Transverse colon (tissue), 4 donors: ENCODE measurements at regions not wholly inside any gene's neighbourhood (a gene's known extent, or its start where the extent isn't known, plus 50 kb on each side); places are given as distances from the start of the nearest gene placed in this dataset.

Experiments used
- CTCF ChIP-seq, 5 experiments: fragments of 200-600 bp in 3 of 5; fragments of 450-650 bp in 2 of 5; sonication (generic) in 3 of 5; IDR thresholded peaks; 1 replicate in 2 of 5; 2 replicates in 3 of 5; pipeline ENCODE4 v1.5.1; 2016 to 2017; ENCODE audit warnings: antibody characterized with exemption in 5 of 5, inconsistent platforms in 3 of 5, mild to moderate bottlenecking in 2 of 5, moderate library complexity in 1 of 5
- EP300 ChIP-seq: sonication (generic); formaldehyde crosslinking; IDR thresholded peaks from one replicate; pipeline ENCODE4 v1.6.1; 2017; ENCODE audit warnings: antibody characterized with exemption, low read depth
- POLR2A ChIP-seq: fragments of 450-650 bp; IDR thresholded peaks from one replicate; pipeline ENCODE4 v1.6.1; 2016; ENCODE audit warnings: antibody characterized with exemption, mild to moderate bottlenecking, moderate library complexity
- POLR2AphosphoS5 ChIP-seq, 3 donors: sonication (generic); formaldehyde crosslinking; IDR thresholded peaks; one replicate each; pipeline ENCODE4 v1.6.1; 2016; ENCODE audit warnings: antibody characterized with exemption in 3 of 3

- TF ChIP-seq EP300 = no peak
- no peak for TF ChIP-seq CTCF (IDR thresholded peaks at IDR 0.05)
- no peak for TF ChIP-seq POLR2AphosphoS5 (IDR thresholded peaks at IDR 0.05)
- no peak for TF ChIP-seq POLR2A
These were observed 385.4 kb upstream of the SEMA6D start for GRCh38 chr15:47331829-47332393.
